ENCODE measurements at regions not wholly inside any gene's neighbourhood (a gene's known extent, or its start where the extent isn't known, plus 50 kb on each side); places are given as distances from the start of the nearest gene placed in this dataset.

DNA sequence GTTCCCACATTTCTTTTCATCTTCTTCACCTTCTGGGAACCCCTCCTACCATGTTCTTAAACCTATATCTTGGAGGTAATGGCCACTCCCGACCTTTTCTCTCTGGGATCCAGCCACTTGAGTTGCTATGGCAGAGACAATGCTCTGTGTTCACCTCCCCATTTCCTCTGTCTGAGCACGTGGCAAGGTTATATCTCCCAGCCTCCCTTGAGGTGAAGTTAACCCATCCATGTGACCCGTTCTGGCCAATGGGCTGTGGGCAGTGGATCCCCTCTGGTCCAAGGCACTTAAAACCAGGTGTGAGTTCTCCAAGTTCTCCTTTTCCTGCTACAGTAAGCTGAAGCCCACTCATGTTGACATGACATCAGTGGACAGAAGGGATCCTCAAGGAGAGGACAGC lies 261.4 kb downstream of the LRFN2 start:
- no peaks in the 10 kb centered on the region for H3K27me3 ChIP-seq (ENCODE audit: insufficient read depth, poor library complexity, severe bottlenecking)
- no peak overlapping the region for H3K27ac ChIP-seq (replicated peaks)
- H3K4me3 ChIP-seq (replicated peaks; ENCODE audit: insufficient read depth, low read length), result no peak overlapping the region
- DNase-seq (ENCODE audit: low read depth in 1 of 2, low spot score in 1 of 2), result no peak
- TF ChIP-seq POLR2AphosphoS5 (IDR thresholded peaks at IDR 0.05; ENCODE audit: low read depth) (no peak), SPI1 (IDR thresholded peaks at IDR 0.05; ENCODE audit: borderline replicate concordance, low read depth) (no peak), GABPA (IDR thresholded peaks at IDR 0.05; ENCODE audit: low read depth) (no peak)
- TF ChIP-seq, protein P1, sequence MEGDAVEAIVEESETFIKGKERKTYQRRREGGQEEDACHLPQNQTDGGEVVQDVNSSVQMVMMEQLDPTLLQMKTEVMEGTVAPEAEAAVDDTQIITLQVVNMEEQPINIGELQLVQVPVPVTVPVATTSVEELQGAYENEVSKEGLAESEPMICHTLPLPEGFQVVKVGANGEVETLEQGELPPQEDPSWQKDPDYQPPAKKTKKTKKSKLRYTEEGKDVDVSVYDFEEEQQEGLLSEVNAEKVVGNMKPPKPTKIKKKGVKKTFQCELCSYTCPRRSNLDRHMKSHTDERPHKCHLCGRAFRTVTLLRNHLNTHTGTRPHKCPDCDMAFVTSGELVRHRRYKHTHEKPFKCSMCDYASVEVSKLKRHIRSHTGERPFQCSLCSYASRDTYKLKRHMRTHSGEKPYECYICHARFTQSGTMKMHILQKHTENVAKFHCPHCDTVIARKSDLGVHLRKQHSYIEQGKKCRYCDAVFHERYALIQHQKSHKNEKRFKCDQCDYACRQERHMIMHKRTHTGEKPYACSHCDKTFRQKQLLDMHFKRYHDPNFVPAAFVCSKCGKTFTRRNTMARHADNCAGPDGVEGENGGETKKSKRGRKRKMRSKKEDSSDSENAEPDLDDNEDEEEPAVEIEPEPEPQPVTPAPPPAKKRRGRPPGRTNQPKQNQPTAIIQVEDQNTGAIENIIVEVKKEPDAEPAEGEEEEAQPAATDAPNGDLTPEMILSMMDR (IDR thresholded peaks at IDR 0.05; ENCODE audit: insufficient read depth, low read length), result no peak
- TF ChIP-seq, protein P2, sequence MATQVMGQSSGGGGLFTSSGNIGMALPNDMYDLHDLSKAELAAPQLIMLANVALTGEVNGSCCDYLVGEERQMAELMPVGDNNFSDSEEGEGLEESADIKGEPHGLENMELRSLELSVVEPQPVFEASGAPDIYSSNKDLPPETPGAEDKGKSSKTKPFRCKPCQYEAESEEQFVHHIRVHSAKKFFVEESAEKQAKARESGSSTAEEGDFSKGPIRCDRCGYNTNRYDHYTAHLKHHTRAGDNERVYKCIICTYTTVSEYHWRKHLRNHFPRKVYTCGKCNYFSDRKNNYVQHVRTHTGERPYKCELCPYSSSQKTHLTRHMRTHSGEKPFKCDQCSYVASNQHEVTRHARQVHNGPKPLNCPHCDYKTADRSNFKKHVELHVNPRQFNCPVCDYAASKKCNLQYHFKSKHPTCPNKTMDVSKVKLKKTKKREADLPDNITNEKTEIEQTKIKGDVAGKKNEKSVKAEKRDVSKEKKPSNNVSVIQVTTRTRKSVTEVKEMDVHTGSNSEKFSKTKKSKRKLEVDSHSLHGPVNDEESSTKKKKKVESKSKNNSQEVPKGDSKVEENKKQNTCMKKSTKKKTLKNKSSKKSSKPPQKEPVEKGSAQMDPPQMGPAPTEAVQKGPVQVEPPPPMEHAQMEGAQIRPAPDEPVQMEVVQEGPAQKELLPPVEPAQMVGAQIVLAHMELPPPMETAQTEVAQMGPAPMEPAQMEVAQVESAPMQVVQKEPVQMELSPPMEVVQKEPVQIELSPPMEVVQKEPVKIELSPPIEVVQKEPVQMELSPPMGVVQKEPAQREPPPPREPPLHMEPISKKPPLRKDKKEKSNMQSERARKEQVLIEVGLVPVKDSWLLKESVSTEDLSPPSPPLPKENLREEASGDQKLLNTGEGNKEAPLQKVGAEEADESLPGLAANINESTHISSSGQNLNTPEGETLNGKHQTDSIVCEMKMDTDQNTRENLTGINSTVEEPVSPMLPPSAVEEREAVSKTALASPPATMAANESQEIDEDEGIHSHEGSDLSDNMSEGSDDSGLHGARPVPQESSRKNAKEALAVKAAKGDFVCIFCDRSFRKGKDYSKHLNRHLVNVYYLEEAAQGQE (IDR thresholded peaks at IDR 0.05; ENCODE audit: insufficient replicate concordance, low read depth), result no peak

DNA sequence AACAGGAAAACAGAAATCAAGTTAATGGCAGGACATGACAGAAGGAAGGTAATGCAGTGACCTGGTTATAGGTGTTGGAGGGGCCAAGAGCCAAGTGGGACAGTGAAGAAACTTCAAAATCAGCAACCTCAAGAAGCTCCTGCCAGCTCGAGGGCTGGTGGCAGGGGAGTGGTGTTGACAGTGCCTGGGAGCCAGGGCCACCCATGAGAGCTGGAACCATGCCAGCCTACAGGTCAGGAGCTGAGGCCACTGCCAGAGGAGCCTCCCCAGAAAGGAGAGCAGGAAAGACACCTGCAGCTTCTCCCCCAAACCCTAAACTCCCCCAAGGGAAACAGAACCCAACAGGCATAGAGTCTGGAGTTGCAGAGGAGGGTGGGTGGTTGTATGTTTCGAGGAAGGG lies 262.1 kb downstream of the LRFN2 start:
- TF ChIP-seq GABPA (IDR thresholded peaks at IDR 0.05; ENCODE audit: low read depth), result no peak
- TF ChIP-seq, protein P2 (IDR thresholded peaks at IDR 0.05; ENCODE audit: insufficient replicate concordance, low read depth), result no peak
- H3K27ac ChIP-seq (replicated peaks), result no peak overlapping the region
- no peaks in the 10 kb centered on the region for H3K27me3 ChIP-seq (ENCODE audit: insufficient read depth, poor library complexity, severe bottlenecking)
- H3K4me3 ChIP-seq (replicated peaks; ENCODE audit: insufficient read depth, low read length), result no peak overlapping the region
- DNase-seq (ENCODE audit: low read depth in 1 of 2, low spot score in 1 of 2), result no peak

DNA sequence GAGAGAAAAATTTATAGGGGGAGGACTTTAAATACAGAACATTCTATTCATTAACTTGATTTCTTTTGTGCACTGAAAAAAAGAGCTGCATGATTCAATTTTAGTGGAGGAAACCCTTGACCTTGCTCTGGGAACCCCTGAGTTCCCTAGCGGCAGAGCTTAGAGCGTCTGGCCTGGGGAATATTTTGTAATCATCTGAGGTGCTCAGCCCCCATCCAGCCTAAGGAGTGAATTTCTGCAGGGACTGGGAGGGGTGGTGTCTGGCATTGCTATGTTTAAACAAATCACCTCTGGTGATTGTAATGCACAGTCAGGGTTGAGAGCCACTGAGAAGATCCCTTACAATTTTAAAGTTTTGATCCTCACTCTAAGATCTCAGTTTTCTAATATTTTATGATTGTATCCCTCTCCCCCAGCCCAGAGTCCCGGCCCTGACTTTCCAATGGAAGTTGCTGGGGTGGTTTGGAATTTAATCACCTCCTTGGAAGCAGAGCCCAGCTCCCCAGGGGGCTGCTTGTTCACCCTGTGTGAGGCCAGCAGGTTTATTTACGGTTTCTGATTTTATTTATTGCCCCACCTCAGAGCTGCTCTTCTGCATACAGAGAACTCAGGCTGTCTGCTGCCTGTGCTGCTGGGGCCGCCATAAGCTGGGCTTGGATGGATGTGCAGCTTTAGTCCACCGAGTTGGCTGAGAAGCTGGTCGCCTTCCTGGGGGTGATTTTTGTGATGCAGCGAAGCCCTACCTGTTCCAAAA lies 263.1 kb downstream of the LRFN2 start:
- no peak for DNase-seq (ENCODE audit: low read depth in 1 of 2, low spot score in 1 of 2)
- H3K27ac ChIP-seq (replicated peaks), result no peak overlapping the region
- no peak for TF ChIP-seq SPI1 (IDR thresholded peaks at IDR 0.05; ENCODE audit: borderline replicate concordance, low read depth)
- TF ChIP-seq, protein P2 (IDR thresholded peaks at IDR 0.05; ENCODE audit: insufficient replicate concordance, low read depth), result no peak
- TF ChIP-seq, protein P1 (IDR thresholded peaks at IDR 0.05; ENCODE audit: insufficient read depth, low read length), result no peak
- TF ChIP-seq GABPA (IDR thresholded peaks at IDR 0.05; ENCODE audit: low read depth), result no peak
- no peak for TF ChIP-seq POLR2AphosphoS5 (IDR thresholded peaks at IDR 0.05; ENCODE audit: low read depth)
- no peaks in the 10 kb centered on the region for H3K27me3 ChIP-seq (ENCODE audit: insufficient read depth, poor library complexity, severe bottlenecking)
- H3K4me3 ChIP-seq (replicated peaks; ENCODE audit: insufficient read depth, low read length), result no peak overlapping the region

Data from HL-60 (cell line).